CD4-positive, alpha-beta T cell treated with Interleukin-2 at 100 ng/mL for 4 hours (primary cell): ENCODE measurements at regions not wholly inside any gene's neighbourhood (a gene's known extent, or its start where the extent isn't known, plus 50 kb on each side); places are given as distances from the start of the nearest gene placed in this dataset.

Source experiments
- DNase-seq: peaks from one replicate; pipeline ENCODE4 v3.0.0-alpha.2; 2020; ENCODE audit warnings: low spot score

- DNase-seq, result no peak
Observed at GRCh38 chr2:22901471-22902179, 483.4 kb upstream of the KLHL29 start.

- no peak for DNase-seq
Observed at GRCh38 chr2:22902180-22902550, 482.8 kb upstream of the KLHL29 start.

DNA sequence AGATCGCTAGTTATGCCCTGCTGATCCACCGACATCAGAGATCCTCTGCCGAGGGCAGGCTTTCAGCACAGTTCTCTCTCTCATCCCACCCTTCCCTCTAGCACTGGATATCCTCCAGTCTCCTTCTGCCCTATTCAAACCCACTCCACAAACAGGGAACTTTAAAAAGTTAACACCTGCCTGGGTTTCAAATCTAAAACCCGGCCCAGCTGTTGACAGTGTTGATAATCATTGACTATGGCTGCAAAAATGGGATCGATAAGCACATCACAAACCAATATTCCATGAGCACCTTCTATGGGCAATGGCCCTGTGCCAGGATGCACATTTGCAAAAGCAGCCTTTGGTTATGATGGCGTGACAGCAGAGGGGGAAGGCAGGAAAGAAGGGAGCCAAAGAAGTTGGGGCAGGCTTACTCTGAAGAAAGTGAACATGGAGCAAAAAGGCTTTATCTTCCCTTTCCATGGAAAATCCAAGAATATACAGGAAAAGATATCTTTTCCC lies 482.3 kb upstream of the KLHL29 start:
- DNase-seq, result no peak

DNA sequence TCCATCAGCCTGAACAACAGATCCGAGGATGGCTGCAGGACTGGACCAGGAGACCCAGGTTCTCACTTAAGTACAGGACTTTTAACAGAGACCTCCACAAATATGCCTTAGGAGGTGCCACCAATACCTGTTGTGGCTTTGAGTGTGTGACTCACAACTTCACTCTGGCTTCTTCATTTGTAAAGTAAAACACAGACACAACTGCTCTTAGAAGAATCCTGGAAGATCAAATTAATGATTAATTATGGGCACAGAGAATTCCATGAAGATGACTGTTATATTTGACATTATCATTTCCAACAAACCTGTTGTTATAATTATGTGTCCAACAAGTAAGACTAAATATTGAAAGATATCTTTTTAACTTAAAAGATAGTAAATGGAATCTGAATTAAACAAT lies 481.4 kb upstream of the KLHL29 start:
- DNase-seq, result no peak

- DNase-seq, result no peak
Observed at GRCh38 chr2:22904126-22904684, 480.8 kb upstream of the KLHL29 start.

DNA sequence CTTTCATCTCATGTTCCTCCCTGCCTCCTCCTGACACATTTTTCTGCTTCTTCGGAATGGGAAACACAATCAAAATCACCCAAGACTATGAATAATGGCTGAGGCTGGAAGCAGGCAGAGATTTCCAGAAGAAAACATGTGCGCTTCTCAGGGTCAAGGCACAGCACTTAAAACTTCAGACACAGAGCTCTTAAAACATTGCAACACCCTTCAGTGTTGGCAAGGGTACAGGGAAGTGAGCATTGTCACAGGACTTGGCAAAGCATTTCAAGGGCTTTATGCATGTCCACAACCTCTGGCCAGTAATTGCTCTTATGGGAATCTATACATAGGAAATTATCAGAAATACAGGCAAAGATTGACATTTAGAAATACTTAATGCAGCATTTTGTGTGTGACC lies 477.6 kb upstream of the KLHL29 start:
- no peak for DNase-seq

- no peak for DNase-seq
Observed at GRCh38 chr2:22912398-22912797, 472.6 kb upstream of the KLHL29 start.

- DNase-seq, result no peak
Observed at GRCh38 chr2:22929998-22930397, 455.0 kb upstream of the KLHL29 start.

DNA sequence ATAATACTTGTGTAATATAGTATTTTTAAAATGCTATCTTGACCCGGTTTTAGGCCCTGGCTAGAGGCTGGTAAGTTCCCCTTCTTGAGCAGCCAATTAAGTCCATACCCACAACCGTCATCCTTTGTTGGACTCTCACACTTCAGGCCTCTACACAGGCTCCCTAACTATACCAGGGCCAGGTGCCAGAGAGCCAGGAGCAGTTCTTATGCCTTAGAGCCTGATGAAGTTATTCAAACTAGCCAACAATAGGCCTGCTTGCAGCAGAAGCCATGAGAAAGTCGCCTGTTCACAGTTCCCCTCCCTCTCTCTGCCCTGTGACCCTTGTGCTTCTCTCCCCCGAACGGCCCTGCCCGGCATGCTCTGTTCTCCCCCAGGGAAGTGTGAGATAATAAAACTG lies 454.2 kb upstream of the KLHL29 start:
- no peak for DNase-seq

GRCh38 chr2:22932288-22932687 lies 452.7 kb upstream of the KLHL29 start:
- no peak for DNase-seq

- DNase-seq, result no peak
Observed at GRCh38 chr2:22934747-22935146, 450.2 kb upstream of the KLHL29 start.

GRCh38 chr2:22942441-22942840 lies 442.5 kb upstream of the KLHL29 start:
- no peak for DNase-seq

DNA sequence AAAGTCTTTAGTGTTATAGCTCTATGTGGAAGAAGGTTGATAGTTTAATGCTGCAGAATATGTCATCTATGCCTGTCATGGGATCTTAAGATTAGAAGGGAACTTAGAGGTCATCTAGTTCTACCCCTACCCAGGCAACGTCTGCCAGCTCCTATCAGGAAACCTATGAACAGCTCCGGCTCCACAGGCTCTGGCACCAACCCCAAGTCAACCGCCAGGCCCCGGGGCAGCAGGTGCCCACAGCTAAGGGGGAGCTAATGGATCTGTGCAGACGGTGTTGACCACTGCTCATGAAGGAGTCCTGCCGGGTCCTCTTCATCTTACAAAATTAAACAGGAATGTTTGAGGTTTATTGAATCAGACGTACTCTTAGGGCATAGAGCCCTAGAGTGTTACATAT lies 440.8 kb upstream of the KLHL29 start:
- DNase-seq, result no peak

GRCh38 chr2:22946553-22946952 lies 438.4 kb upstream of the KLHL29 start:
- DNase-seq, result no peak

- no peak for DNase-seq
Observed at GRCh38 chr2:22947741-22948140, 437.2 kb upstream of the KLHL29 start.

GRCh38 chr2:22950431-22950830 lies 434.5 kb upstream of the KLHL29 start:
- no peak for DNase-seq

DNA sequence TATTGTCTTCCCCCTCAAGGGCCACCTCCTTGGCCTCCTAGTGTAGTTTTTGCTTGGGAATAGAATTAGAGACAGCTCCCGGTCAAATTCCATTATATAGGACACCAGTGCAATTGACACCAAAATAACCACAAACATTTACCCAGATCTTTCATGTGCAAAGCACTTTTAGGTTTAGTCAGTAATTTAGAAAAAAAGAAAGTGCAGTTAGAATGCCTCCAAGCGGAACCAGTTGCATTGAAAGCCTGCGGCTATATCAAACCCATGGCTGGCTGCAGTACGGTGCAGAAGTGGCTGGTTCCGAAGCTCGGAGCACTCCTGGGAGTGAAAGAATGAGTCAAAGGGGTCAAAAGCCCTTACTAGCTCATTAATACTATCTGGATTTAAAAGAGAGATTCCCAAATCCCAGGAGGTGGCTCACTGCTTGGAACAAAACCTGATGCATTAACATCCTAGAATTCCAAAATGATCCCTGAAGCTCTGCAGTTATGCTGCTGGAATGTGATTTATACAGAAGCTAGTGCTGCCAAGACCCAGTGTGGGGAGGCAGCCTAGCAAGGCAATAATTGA lies 432.2 kb upstream of the KLHL29 start:
- DNase-seq, result no peak

DNA sequence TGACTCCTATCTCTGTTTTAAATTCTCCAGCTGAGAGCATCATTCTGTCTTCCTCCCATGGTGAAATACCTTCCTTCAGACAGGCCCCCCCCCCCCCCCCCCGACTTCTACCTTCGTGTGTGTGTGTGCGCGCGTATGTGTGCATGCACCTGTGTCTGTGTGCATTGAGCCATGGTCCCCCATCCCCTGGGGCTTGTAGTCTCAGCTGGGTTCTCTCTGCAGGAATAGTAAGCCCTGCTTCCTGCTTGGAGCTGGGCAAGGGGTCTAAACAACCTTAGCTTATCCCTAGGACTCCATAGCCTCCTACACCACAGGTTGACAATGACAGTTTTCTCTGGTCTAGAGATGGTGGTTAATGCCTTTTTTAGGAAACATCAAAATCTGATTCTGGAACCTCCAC lies 427.5 kb upstream of the KLHL29 start:
- DNase-seq, result no peak

DNA sequence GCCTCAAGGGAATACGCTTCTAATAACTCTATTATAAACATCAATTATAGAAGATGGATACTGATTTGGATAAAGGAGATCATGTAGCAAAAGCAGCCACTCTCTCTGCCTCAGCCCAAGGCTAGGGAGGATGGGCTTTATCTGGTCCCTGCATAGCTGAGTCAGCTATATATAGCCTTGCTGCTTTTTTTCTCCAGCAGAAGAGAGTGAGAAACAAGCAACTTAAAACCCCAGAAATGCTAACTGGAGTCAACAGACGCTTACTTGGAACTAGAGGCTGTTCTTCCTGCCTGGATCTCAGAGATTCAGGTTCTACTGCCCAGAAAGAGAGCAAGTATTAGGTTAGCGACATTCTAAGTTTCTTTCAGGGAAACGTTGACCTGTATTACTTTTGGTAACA lies 426.7 kb upstream of the KLHL29 start:
- DNase-seq, result no peak

- no peak for DNase-seq
Observed at GRCh38 chr2:22967756-22968155, 417.2 kb upstream of the KLHL29 start.

DNA sequence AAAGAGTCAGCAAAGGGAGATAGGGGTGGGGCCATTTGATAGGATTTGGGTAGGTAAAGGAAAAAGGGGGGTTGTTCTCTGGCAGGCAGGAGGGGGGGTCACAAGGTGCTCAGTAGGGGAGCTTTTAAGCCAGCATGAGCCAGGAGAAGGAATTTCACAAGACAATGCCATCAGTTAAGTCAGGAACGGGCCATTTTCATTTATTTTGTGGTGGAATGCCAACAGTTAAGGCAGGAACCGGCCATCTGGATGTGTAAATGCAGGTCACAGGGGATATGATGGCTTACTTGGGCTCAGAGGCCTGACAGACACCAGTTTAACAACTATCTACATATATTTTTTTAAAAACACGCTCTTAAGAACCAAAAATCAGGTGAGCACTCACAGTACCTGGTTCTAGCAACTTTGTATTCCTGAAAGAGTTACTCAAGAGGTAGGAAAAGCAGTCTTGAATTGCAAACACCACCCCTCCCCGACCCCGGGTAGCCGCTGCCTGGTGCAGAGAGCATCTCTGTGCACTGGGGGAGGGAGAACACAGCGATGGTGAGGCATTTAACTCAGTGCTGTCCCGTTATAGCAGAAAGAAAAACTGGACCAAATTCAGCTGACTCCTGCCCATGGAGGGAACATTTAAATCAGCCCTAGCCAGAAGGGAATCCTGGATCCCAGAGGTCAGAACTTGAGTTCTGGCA lies 414.5 kb upstream of the KLHL29 start:
- no peak for DNase-seq

GRCh38 chr2:22970991-22971390 lies 414.0 kb upstream of the KLHL29 start:
- DNase-seq, result no peak

DNA sequence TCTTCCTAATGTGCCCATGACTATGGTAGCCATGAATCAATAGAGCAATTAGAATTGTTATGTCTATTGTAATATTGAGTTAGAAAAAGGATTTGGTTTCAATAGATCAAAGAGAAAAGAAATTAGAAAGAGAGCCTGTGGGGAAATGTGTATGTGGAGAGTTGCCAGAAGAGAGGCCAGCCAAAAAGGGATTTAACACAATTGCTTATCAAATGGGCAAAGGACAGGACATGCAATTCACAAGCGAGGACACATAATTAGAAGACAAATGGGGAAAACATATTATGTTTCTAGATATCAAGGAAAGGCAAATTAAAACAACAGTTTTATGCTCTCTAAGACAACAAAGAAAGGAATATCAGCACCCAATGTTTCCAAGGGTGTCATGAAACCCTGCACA lies 403.2 kb upstream of the KLHL29 start:
- DNase-seq, result no peak
